ENCODE measurements at regions not wholly inside any gene's neighbourhood (a gene's known extent, or its start where the extent isn't known, plus 50 kb on each side); places are given as distances from the start of the nearest gene placed in this dataset.

DNA sequence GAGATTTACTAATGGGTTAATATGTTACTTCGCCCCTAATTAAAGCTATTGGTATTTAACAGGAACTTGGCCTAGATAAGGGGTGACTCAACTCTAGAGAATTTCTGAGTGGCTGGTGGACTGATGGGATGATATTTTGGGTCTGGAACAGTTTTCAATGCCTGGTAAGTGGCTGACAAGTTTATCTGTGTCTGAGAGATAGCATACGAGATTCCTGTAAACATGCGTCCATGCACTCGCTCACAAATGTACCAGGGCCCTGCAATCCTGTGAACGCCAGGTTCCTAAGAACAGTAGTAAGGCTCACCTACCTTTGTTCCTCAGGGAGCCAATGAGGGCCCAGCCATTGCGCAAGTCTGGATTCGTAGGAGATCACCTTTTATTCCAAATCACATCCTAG lies 683.8 kb upstream of the ANKRD30A start:
- TF ChIP-seq, protein P1, sequence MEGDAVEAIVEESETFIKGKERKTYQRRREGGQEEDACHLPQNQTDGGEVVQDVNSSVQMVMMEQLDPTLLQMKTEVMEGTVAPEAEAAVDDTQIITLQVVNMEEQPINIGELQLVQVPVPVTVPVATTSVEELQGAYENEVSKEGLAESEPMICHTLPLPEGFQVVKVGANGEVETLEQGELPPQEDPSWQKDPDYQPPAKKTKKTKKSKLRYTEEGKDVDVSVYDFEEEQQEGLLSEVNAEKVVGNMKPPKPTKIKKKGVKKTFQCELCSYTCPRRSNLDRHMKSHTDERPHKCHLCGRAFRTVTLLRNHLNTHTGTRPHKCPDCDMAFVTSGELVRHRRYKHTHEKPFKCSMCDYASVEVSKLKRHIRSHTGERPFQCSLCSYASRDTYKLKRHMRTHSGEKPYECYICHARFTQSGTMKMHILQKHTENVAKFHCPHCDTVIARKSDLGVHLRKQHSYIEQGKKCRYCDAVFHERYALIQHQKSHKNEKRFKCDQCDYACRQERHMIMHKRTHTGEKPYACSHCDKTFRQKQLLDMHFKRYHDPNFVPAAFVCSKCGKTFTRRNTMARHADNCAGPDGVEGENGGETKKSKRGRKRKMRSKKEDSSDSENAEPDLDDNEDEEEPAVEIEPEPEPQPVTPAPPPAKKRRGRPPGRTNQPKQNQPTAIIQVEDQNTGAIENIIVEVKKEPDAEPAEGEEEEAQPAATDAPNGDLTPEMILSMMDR (conservative IDR thresholded peaks at IDR 0.05) = no peak
- no peak for TF ChIP-seq EZH2 (IDR thresholded peaks at IDR 0.05; ENCODE audit: low read depth)
